Calu3 (cell line): ENCODE measurements at regions not wholly inside any gene's neighbourhood (a gene's known extent, or its start where the extent isn't known, plus 50 kb on each side); places are given as distances from the start of the nearest gene placed in this dataset.

Experiments
- BruUV-seq: library from RNA; stranded (reverse); fragments of 400-500 nt; replicated peaks from 2 replicates; lab custom pipeline; 2021; lab: Mats Ljungman, UMichigan
- CTCF ChIA-PET: fragments of 300-600 bp; sonication (Branson Sonifier 250); formaldehyde crosslinking; loops from one replicate; lab custom pipeline; 2022; ENCODE audit warnings: antibody characterized with exemption; lab: Charles Lee
- DNase-seq: peaks from one replicate; pipeline ENCODE4 v3.0.0; 2022
- H3K27ac Mint-ChIP-seq: one replicate; pipeline ENCODE4 v1.8.0; 2022; ENCODE audit warnings: mixed read lengths; ENCODE audit not compliant: unreplicated experiment
- H3K27me3 Mint-ChIP-seq: one replicate; pipeline ENCODE4 v1.8.0; 2022; ENCODE audit warnings: mixed read lengths; ENCODE audit not compliant: unreplicated experiment
- H3K36me3 Mint-ChIP-seq: one replicate; pipeline ENCODE4 v1.8.0; 2022; ENCODE audit warnings: mild to moderate bottlenecking, moderate library complexity, mixed read lengths; ENCODE audit not compliant: insufficient read depth, unreplicated experiment
- H3K4me1 Mint-ChIP-seq: one replicate; pipeline ENCODE4 v1.8.0; 2022; ENCODE audit warnings: mild to moderate bottlenecking, low read depth, mixed read lengths; ENCODE audit not compliant: unreplicated experiment
- H3K4me3 Mint-ChIP-seq: one replicate; pipeline ENCODE4 v1.8.0; 2022; ENCODE audit warnings: mild to moderate bottlenecking, low read depth, moderate library complexity, mixed read lengths; ENCODE audit not compliant: unreplicated experiment
- H3K9me3 Mint-ChIP-seq: one replicate; pipeline ENCODE4 v1.8.0; 2022; ENCODE audit warnings: low read depth, mixed read lengths; ENCODE audit not compliant: unreplicated experiment
- intact Hi-C: fragments of 100-400 bp; cut with micrococcal nuclease; formaldehyde crosslinking; loops from one replicate; pipeline ENCODE4 v1.10.0; 2022; ENCODE audit not compliant: unreplicated experiment
- TF ChIP-seq, protein P1 (sequence below): fragments of 200-600 bp; IDR thresholded peaks from one replicate; pipeline ENCODE4 v1.8.0; 2022; ENCODE audit warnings: antibody characterized with exemption; ENCODE audit not compliant: unreplicated experiment

DNA sequence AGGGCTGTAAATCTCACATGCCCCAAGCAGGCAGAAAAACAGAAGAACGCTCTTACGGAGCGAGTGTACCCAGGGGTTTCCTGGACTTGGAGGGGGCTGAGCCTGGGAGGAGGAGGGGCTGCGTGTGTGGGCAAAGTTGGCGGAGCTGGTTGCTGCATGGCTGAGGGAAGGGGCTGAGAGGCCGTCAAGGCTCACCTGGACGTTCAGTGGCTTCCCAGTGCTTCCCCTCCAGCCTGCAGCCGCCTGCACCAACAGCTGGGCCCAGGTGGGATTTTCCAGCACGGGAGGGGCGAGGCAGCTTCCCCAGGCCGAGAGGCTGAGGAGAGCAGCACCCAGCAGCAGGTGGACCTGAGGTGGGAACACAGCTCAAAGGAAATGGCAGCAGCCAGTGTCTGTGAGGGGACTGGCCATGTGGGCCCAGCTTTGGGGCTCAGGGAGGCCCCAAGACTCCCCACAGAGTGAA lies 70.6 kb upstream of the CTDP1 start:
- TF ChIP-seq, protein P1, sequence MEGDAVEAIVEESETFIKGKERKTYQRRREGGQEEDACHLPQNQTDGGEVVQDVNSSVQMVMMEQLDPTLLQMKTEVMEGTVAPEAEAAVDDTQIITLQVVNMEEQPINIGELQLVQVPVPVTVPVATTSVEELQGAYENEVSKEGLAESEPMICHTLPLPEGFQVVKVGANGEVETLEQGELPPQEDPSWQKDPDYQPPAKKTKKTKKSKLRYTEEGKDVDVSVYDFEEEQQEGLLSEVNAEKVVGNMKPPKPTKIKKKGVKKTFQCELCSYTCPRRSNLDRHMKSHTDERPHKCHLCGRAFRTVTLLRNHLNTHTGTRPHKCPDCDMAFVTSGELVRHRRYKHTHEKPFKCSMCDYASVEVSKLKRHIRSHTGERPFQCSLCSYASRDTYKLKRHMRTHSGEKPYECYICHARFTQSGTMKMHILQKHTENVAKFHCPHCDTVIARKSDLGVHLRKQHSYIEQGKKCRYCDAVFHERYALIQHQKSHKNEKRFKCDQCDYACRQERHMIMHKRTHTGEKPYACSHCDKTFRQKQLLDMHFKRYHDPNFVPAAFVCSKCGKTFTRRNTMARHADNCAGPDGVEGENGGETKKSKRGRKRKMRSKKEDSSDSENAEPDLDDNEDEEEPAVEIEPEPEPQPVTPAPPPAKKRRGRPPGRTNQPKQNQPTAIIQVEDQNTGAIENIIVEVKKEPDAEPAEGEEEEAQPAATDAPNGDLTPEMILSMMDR, result no peak
- Mint-ChIP-seq H3K36me3 (no peaks in the 10 kb centered on the region), H3K27ac (no peak overlapping the region), H3K9me3 (no peaks in the 10 kb centered on the region), H3K4me3 (no peak overlapping the region), H3K27me3 (peaks cover 13% of the 10 kb centered on the region), H3K4me1 (no peaks in the 10 kb centered on the region)
- no TSS peak for BruUV-seq
- DNase-seq, result no peak
- CTCF ChIA-PET, result no interaction called here
- intact Hi-C loops, result no loop called here

DNA sequence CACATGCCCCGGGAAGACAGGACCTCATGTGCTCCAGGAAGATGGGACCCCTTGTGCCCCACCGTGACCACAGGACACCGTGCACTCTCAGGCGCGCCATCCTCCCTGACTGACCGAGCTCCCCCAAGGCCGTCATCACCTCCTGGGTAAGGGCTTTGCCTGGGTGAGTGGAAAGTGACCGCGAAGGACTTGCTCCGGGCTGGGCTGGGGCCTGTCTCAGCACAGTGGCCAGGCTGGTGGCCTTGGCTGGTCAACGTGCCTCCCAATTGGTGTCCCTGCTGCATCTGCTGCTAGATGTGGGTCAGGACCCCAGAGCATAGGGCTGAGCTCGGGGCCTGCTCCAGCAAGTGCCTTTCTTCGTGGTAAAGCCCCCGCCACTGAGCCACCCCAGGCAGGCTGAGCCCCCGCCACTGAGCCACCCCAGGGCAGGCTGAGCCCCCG lies 69.7 kb upstream of the CTDP1 start:
- no peaks in the 10 kb centered on the region for H3K9me3 Mint-ChIP-seq
- intact Hi-C loops, result no loop called here
- no peak overlapping the region for H3K4me3 Mint-ChIP-seq
- H3K27ac Mint-ChIP-seq, result no peak overlapping the region
- no TSS peak for BruUV-seq
- CTCF ChIA-PET, result no interaction called here
- TF ChIP-seq, protein P1, result no peak
- peaks cover 13% of the 10 kb centered on the region for H3K27me3 Mint-ChIP-seq
- no peaks in the 10 kb centered on the region for H3K36me3 Mint-ChIP-seq
- DNase-seq, result no peak
- no peaks in the 10 kb centered on the region for H3K4me1 Mint-ChIP-seq

DNA sequence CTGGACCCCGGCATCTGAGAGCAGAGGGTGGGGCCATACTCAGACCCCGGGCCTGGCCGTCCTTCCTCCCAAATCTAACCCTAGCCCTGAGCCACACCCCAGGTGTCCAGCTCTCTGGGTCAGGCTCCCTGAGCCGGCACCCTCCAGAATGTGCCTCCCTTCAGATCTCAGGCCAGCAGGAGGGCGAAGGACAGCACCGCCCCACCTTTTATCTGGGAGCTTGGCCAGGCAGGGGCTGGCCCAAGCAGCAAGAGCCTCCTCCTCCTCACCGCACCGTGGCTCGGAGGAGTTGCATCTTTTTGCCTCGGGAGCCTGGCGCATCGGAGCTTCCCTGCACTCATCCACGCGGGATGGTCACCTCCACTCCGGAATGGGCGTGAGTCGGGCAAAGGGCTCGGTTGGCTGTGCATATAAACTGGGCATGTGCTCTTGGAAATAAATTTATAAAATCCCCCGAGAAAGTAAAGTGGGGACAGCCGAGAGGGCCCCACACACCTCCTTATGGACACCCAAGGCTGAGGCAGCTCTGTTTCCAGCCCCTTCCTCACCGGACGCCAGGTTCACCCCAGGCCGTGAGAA lies 69.1 kb upstream of the CTDP1 start:
- TF ChIP-seq, protein P1, result no peak
- Mint-ChIP-seq H3K4me1 (no peaks in the 10 kb centered on the region), H3K9me3 (no peaks in the 10 kb centered on the region), H3K27ac (no peak overlapping the region), H3K4me3 (no peak overlapping the region), H3K27me3 (peaks cover 12% of the 10 kb centered on the region), H3K36me3 (no peaks in the 10 kb centered on the region)
- CTCF ChIA-PET, result no interaction called here
- intact Hi-C loops, result no loop called here
- DNase-seq, result no peak
- no TSS peak for BruUV-seq

DNA sequence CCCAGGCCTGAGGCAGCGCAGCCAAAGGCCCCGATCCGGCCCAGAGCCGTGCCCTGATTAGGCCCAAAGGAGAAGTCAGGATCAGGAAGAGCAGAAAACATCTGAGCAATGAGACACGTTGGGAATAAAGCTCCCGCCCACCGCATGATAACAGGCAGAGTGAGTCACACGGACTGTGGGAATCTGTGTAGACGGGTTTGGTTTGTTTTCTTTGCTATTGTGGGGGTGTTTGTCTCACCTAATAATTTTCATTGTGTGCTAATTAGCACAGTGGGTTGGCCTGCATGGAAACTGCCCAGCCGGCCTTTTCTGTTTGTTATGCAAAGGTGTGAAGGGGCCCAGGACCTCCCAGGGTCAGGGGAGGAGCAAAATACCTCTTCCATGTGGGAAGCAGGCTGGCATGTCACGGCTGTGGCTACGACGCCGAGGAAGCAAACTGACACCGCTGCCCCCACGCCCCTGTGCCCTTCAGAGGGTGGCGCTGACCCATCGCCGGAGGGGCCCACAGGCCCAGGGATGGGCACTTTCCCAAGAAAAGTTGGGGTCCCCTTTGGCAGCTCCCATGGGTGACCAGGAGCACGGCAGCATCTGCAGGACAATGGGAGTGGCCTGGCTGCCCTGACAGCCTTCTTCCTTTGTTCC lies 68.4 kb upstream of the CTDP1 start:
- peaks cover 5% of the 10 kb centered on the region for H3K27me3 Mint-ChIP-seq
- no TSS peak for BruUV-seq
- TF ChIP-seq, protein P1, result no peak
- H3K4me1 Mint-ChIP-seq, result no peaks in the 10 kb centered on the region
- no peak overlapping the region for H3K27ac Mint-ChIP-seq
- no peaks in the 10 kb centered on the region for H3K9me3 Mint-ChIP-seq
- peak; percentile 6 for DNase-seq
- CTCF ChIA-PET, result no interaction called here
- intact Hi-C loops, result no loop called here
- H3K4me3 Mint-ChIP-seq, result no peak overlapping the region
- no peaks in the 10 kb centered on the region for H3K36me3 Mint-ChIP-seq
